ENCODE measurements at regions not wholly inside any gene's neighbourhood (a gene's known extent, or its start where the extent isn't known, plus 50 kb on each side); places are given as distances from the start of the nearest gene placed in this dataset.

- TF ChIP-seq, protein P1, sequence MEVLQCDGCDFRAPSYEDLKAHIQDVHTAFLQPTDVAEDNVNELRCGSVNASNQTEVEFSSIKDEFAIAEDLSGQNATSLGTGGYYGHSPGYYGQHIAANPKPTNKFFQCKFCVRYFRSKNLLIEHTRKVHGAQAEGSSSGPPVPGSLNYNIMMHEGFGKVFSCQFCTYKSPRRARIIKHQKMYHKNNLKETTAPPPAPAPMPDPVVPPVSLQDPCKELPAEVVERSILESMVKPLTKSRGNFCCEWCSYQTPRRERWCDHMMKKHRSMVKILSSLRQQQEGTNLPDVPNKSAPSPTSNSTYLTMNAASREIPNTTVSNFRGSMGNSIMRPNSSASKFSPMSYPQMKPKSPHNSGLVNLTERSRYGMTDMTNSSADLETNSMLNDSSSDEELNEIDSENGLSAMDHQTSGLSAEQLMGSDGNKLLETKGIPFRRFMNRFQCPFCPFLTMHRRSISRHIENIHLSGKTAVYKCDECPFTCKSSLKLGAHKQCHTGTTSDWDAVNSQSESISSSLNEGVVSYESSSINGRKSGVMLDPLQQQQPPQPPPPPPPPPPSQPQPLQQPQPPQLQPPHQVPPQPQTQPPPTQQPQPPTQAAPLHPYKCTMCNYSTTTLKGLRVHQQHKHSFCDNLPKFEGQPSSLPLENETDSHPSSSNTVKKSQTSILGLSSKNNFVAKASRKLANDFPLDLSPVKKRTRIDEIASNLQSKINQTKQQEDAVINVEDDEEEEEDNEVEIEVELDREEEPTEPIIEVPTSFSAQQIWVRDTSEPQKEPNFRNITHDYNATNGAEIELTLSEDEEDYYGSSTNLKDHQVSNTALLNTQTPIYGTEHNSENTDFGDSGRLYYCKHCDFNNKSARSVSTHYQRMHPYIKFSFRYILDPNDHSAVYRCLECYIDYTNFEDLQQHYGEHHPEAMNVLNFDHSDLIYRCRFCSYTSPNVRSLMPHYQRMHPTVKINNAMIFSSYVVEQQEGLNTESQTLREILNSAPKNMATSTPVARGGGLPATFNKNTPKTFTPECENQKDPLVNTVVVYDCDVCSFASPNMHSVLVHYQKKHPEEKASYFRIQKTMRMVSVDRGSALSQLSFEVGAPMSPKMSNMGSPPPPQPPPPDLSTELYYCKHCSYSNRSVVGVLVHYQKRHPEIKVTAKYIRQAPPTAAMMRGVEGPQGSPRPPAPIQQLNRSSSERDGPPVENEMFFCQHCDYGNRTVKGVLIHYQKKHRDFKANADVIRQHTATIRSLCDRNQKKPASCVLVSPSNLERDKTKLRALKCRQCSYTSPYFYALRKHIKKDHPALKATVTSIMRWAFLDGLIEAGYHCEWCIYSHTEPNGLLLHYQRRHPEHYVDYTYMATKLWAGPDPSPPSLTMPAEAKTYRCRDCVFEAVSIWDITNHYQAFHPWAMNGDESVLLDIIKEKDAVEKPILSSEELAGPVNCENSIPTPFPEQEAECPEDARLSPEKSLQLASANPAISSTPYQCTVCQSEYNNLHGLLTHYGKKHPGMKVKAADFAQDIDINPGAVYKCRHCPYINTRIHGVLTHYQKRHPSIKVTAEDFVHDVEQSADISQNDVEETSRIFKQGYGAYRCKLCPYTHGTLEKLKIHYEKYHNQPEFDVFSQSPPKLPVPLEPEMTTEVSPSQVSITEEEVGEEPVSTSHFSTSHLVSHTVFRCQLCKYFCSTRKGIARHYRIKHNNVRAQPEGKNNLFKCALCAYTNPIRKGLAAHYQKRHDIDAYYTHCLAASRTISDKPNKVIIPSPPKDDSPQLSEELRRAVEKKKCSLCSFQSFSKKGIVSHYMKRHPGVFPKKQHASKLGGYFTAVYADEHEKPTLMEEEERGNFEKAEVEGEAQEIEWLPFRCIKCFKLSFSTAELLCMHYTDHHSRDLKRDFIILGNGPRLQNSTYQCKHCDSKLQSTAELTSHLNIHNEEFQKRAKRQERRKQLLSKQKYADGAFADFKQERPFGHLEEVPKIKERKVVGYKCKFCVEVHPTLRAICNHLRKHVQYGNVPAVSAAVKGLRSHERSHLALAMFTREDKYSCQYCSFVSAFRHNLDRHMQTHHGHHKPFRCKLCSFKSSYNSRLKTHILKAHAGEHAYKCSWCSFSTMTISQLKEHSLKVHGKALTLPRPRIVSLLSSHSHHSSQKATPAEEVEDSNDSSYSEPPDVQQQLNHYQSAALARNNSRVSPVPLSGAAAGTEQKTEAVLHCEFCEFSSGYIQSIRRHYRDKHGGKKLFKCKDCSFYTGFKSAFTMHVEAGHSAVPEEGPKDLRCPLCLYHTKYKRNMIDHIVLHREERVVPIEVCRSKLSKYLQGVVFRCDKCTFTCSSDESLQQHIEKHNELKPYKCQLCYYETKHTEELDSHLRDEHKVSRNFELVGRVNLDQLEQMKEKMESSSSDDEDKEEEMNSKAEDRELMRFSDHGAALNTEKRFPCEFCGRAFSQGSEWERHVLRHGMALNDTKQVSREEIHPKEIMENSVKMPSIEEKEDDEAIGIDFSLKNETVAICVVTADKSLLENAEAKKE (CRISPR knock-in tag; IDR thresholded peaks at IDR 0.05) = no peak
- TF ChIP-seq NANOG (IDR thresholded peaks at IDR 0.05; ENCODE audit: borderline replicate concordance) (no peak), CTCF (conservative IDR thresholded peaks at IDR 0.05; ENCODE audit: low read depth in 2 of 2) (no peak), JUNB (IDR thresholded peaks at IDR 0.05; ENCODE audit: unreplicated experiment) (no peak), ZNF114 (CRISPR knock-in tag; IDR thresholded peaks at IDR 0.05) (no peak), ZNF331 (CRISPR knock-in tag; IDR thresholded peaks at IDR 0.05; ENCODE audit: low read depth) (no peak)
These were observed 237.0 kb upstream of the AGTR1 start (continued) for GRCh38 chr3:148460686-148461085.

DNA sequence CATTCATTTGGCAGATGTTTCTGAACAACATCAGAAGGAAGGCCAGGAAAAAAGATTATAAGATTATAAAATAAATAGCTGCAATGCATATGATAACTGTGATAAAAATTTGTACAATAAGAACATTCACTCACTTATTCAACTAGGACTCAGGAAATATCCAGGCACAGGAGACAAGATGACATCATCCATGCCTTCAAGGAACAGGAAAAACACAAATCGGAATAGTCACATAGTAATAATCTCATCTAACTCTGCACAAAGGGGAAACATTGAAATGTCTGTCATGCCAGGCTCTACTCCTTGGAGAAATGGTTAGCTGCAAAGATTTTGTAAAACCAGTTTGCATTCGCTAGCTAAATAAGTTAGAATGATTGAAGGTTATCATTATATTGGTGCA is 233.5 kb upstream of the AGTR1 start:
- no peak for ATAC-seq
- H4K20me1 ChIP-seq (replicated peaks; ENCODE audit: insufficient read depth) = no peaks in the 10 kb centered on the region
- peaks cover 7% of the 10 kb centered on the region for H3K9me3 Mint-ChIP-seq
- H3K4me1 Mint-ChIP-seq = peaks cover 10% of the 10 kb centered on the region; the same call in 2 of the 3 replicates
- peaks cover 2% of the 10 kb centered on the region for H3K27me3 Mint-ChIP-seq (ENCODE audit: insufficient read depth, low read depth, poor library complexity)
- H3K9me2 ChIP-seq (ENCODE audit: insufficient read depth) = no peaks in the 10 kb centered on the region
- no peak for DNase-seq (ENCODE audit: low spot score)
- H3K4me3 Mint-ChIP-seq = no peak overlapping the region
- no peaks in the 10 kb centered on the region for H3K79me2 ChIP-seq (replicated peaks; ENCODE audit: insufficient read depth)
- H3F3A ChIP-seq (replicated peaks; ENCODE audit: low read depth) = no peaks in the 10 kb centered on the region
- peaks cover 18% of the 10 kb centered on the region; the same call in 1 of the 2 replicates for H3K4me1 ChIP-seq (ENCODE audit: insufficient read depth)
- 0 out of 2 replicates have a peak, but pooled peaks cover under 1% of the 10 kb centered on the region for H3K36me3 ChIP-seq (ENCODE audit: insufficient read depth)
- peaks cover 5% of the 10 kb centered on the region; the same call in 1 of the 3 replicates for H3K36me3 Mint-ChIP-seq (ENCODE audit: low read depth)
- no peaks in the 10 kb centered on the region for H3K27me3 ChIP-seq (ENCODE audit: insufficient read depth)
- H2AFZ ChIP-seq = no peak overlapping the region
- no peak overlapping the region for H3K4me3 ChIP-seq
- H3K27ac Mint-ChIP-seq = no peak overlapping the region
- no peak overlapping the region for H3K4me2 ChIP-seq
- no peak overlapping the region for H3K27ac ChIP-seq (ENCODE audit: low read depth)
- TF ChIP-seq ZNF114 (CRISPR knock-in tag; IDR thresholded peaks at IDR 0.05) = no peak
- no peak for TF ChIP-seq POLR2AphosphoS5 (IDR thresholded peaks at IDR 0.05; ENCODE audit: low read depth)
- no peak for TF ChIP-seq JUNB (IDR thresholded peaks at IDR 0.05; ENCODE audit: unreplicated experiment)
- TF ChIP-seq, protein P1 (CRISPR knock-in tag; IDR thresholded peaks at IDR 0.05) = no peak
- no peak for TF ChIP-seq CREB1 (CRISPR knock-in tag; IDR thresholded peaks at IDR 0.05; ENCODE audit: low read depth)
- no peak for TF ChIP-seq STAT1 (IDR thresholded peaks at IDR 0.05; ENCODE audit: unreplicated experiment)

Measured in GM23338 (cell line).